ENCODE measurements at regions not wholly inside any gene's neighbourhood (a gene's known extent, or its start where the extent isn't known, plus 50 kb on each side); places are given as distances from the start of the nearest gene placed in this dataset.

GRCh38 chr1:102050556-102050955 is 53.8 kb upstream of the OLFM3 start:
- DNase-seq (ENCODE audit: low spot score): no peak

- DNase-seq (ENCODE audit: low spot score): no peak
Measured at GRCh38 chr1:102047724-102048123, 51.0 kb upstream of the OLFM3 start.

Data from activated CD4-positive, alpha-beta T cell treated with anti-CD3 and anti-CD28 coated beads, Interleukin-2, Interleukin-4, amounts not matched to agents 100 ng/mL and 50 ng/mL, durations not matched to agents 16 hours and 8 hours (primary cell).